ENCODE measurements at regions not wholly inside any gene's neighbourhood (a gene's known extent, or its start where the extent isn't known, plus 50 kb on each side); places are given as distances from the start of the nearest gene placed in this dataset.

GRCh38 chr10:109358325-109358724 is 565.0 kb downstream of the XPNPEP1 start:
- TF ChIP-seq EP300 (IDR thresholded peaks at IDR 0.05) (no peak), CTCF (IDR thresholded peaks at IDR 0.05) (no peak), POLR2AphosphoS5 (IDR thresholded peaks at IDR 0.05) (no peak), POLR2A (IDR thresholded peaks at IDR 0.05; ENCODE audit: low read depth) (no peak)
